ENCODE measurements at regions not wholly inside any gene's neighbourhood (a gene's known extent, or its start where the extent isn't known, plus 50 kb on each side); places are given as distances from the start of the nearest gene placed in this dataset.

- TF ChIP-seq CTCF (IDR thresholded peaks at IDR 0.05; ENCODE audit: poor library complexity, severe bottlenecking) (no peak), POLR2AphosphoS5 (IDR thresholded peaks at IDR 0.05) (no peak), MXI1 (conservative IDR thresholded peaks at IDR 0.05; ENCODE audit: poor library complexity, severe bottlenecking) (no peak), TAF1 (IDR thresholded peaks at IDR 0.05; ENCODE audit: low read depth) (no peak)
Measured at GRCh38 chr15:62953021-62953420, 89.5 kb upstream of the TPM1 start.
